Stimulated activated CD8-positive, alpha-beta memory T cell treated with anti-CD3 and anti-CD28 coated beads, Interleukin-7, amount 100 ng/mL, for 48 hours (primary cell): ENCODE measurements at regions not wholly inside any gene's neighbourhood (a gene's known extent, or its start where the extent isn't known, plus 50 kb on each side); places are given as distances from the start of the nearest gene placed in this dataset.
"Not testable (repeated sequence)": the region's sequence is repeated elsewhere in the genome, so short reads cannot be mapped to it uniquely, and the experiment has no call there.

Source experiments
- DNase-seq, 2 donors: peaks; one replicate each; pipeline ENCODE4 v3.0.0-alpha.2; 2020; ENCODE audit warnings: low read depth in 1 of 2; ENCODE audit errors: extremely low read depth in 1 of 2

- no peak for DNase-seq
Observed at GRCh38 chr13:59367904-59368303, 795.8 kb downstream of the DIAPH3 start.

GRCh38 chr13:59368693-59369092 is 795.0 kb downstream of the DIAPH3 start:
- DNase-seq, result no peak

GRCh38 chr13:59371229-59371628 is 792.5 kb downstream of the DIAPH3 start:
- DNase-seq, result no peak

GRCh38 chr13:59373341-59373740 is 790.4 kb downstream of the DIAPH3 start:
- no peak for DNase-seq

- DNase-seq, result no peak
Observed at GRCh38 chr13:59374691-59375090, 789.0 kb downstream of the DIAPH3 start.

- DNase-seq, result no peak
Observed at GRCh38 chr13:59384154-59384553, 779.6 kb downstream of the DIAPH3 start.

GRCh38 chr13:59391696-59392095 is 772.0 kb downstream of the DIAPH3 start:
- DNase-seq, result peak; percentile 2 to 30

GRCh38 chr13:59392328-59392727 is 771.4 kb downstream of the DIAPH3 start:
- DNase-seq, result no peak

GRCh38 chr13:59394496-59394895 is 769.2 kb downstream of the DIAPH3 start:
- DNase-seq, result no peak

- DNase-seq, result no peak
Observed at GRCh38 chr13:59398127-59398526, 765.6 kb downstream of the DIAPH3 start.

- DNase-seq, result no peak
Observed at GRCh38 chr13:59398661-59399060, 765.1 kb downstream of the DIAPH3 start.

- DNase-seq, result no peak
Observed at GRCh38 chr13:59399513-59399912, 764.2 kb downstream of the DIAPH3 start.

- no peak for DNase-seq
Observed at GRCh38 chr13:59404331-59404730, 759.4 kb downstream of the DIAPH3 start.

GRCh38 chr13:59407251-59407650 is 756.5 kb downstream of the DIAPH3 start:
- not testable (repeated sequence) for DNase-seq

- no peak for DNase-seq
Observed at GRCh38 chr13:59408738-59409137, 755.0 kb downstream of the DIAPH3 start.

GRCh38 chr13:59409211-59409610 is 754.5 kb downstream of the DIAPH3 start:
- no peak for DNase-seq

GRCh38 chr13:59409634-59410200 is 754.0 kb downstream of the DIAPH3 start:
- no peak for DNase-seq

GRCh38 chr13:59413126-59413525 is 750.6 kb downstream of the DIAPH3 start:
- DNase-seq, result no peak

- DNase-seq, result no peak
Observed at GRCh38 chr13:59414006-59414405, 749.7 kb downstream of the DIAPH3 start.

GRCh38 chr13:59415498-59415897 is 748.2 kb downstream of the DIAPH3 start:
- DNase-seq, result no peak

GRCh38 chr13:59416561-59416960 is 747.2 kb downstream of the DIAPH3 start:
- DNase-seq, result no peak

- no peak for DNase-seq
Observed at GRCh38 chr13:59422646-59423045, 741.1 kb downstream of the DIAPH3 start.

GRCh38 chr13:59423708-59424340 is 739.9 kb downstream of the DIAPH3 start:
- no peak for DNase-seq
